Neural crest cell (in vitro differentiated cells): ENCODE measurements at regions not wholly inside any gene's neighbourhood (a gene's known extent, or its start where the extent isn't known, plus 50 kb on each side); places are given as distances from the start of the nearest gene placed in this dataset.
A peak's percentile ranks its signal among the peaks of the same experiment; 100 is the strongest.

ENCODE experiments used
- DNase-seq: peaks from one replicate; pipeline ENCODE4 v3.0.0; 2021; ENCODE audit warnings: low read depth, mixed read lengths, low spot score
- H3K27ac Mint-ChIP-seq: one replicate; pipeline ENCODE4 v1.8.0; 2021; ENCODE audit warnings: mild to moderate bottlenecking, mixed read lengths; ENCODE audit not compliant: unreplicated experiment
- H3K27me3 Mint-ChIP-seq: 2 replicates; pipeline ENCODE4 v1.8.0; 2021; ENCODE audit warnings: low read depth, mild to moderate bottlenecking, mixed read lengths
- H3K36me3 Mint-ChIP-seq: 2 replicates; pipeline ENCODE4 v1.8.0; 2021; ENCODE audit warnings: low read depth, mild to moderate bottlenecking, mixed read lengths
- H3K4me1 Mint-ChIP-seq: 2 replicates; pipeline ENCODE4 v1.8.0; 2021; ENCODE audit warnings: mixed read lengths
- H3K4me3 Mint-ChIP-seq: one replicate; pipeline ENCODE4 v1.8.0; 2021; ENCODE audit warnings: mild to moderate bottlenecking, mixed read lengths
- H3K9me3 Mint-ChIP-seq: 2 replicates; pipeline ENCODE4 v1.8.0; 2021; ENCODE audit warnings: mixed read lengths
- TF ChIP-seq, protein P1 (sequence below): fragments of 200-600 bp; sonication (generic); conservative IDR thresholded peaks from 2 replicates; pipeline ENCODE4 v1.5.0; 2021; ENCODE audit warnings: antibody characterized with exemption, mild to moderate bottlenecking

GRCh38 chr3:168539909-168540308, 444.2 kb upstream of the GOLIM4 start:
- Mint-ChIP-seq H3K27me3 (no peaks in the 10 kb centered on the region), H3K9me3 (no peaks in the 10 kb centered on the region), H3K27ac (no peak overlapping the region), H3K4me1 (no peaks in the 10 kb centered on the region), H3K4me3 (no peak overlapping the region), H3K36me3 (no peaks in the 10 kb centered on the region)
- TF ChIP-seq, protein P1, sequence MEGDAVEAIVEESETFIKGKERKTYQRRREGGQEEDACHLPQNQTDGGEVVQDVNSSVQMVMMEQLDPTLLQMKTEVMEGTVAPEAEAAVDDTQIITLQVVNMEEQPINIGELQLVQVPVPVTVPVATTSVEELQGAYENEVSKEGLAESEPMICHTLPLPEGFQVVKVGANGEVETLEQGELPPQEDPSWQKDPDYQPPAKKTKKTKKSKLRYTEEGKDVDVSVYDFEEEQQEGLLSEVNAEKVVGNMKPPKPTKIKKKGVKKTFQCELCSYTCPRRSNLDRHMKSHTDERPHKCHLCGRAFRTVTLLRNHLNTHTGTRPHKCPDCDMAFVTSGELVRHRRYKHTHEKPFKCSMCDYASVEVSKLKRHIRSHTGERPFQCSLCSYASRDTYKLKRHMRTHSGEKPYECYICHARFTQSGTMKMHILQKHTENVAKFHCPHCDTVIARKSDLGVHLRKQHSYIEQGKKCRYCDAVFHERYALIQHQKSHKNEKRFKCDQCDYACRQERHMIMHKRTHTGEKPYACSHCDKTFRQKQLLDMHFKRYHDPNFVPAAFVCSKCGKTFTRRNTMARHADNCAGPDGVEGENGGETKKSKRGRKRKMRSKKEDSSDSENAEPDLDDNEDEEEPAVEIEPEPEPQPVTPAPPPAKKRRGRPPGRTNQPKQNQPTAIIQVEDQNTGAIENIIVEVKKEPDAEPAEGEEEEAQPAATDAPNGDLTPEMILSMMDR: no peak
- DNase-seq: no peak

DNA sequence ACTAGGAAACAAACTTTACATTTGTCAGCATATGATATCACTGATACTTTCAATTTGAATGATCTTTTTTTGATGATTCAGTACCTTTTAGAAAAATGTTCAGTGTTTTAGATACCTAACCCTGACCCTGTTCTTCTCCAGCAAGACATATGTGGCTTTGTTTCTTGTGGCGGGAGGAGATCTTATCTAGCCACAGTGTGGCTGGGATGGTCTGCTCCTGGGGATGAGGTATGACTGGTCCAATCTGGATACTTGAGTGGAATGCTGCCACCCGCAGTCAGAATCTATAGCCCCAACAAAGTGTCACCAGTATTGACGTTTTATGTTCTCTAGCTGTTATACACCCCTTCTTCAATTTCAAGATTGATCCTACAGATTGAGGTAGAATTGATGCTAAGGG, 439.0 kb upstream of the GOLIM4 start:
- Mint-ChIP-seq H3K4me3 (no peak overlapping the region), H3K27me3 (no peaks in the 10 kb centered on the region), H3K9me3 (no peaks in the 10 kb centered on the region), H3K36me3 (no peaks in the 10 kb centered on the region), H3K4me1 (peaks cover 18% of the 10 kb centered on the region), H3K27ac (peak overlapping the region; percentile 79)
- no peak for DNase-seq
- TF ChIP-seq, protein P1: no peak

GRCh38 chr3:168533600-168533999, 437.9 kb upstream of the GOLIM4 start:
- no peaks in the 10 kb centered on the region for H3K9me3 Mint-ChIP-seq
- no peak overlapping the region for H3K4me3 Mint-ChIP-seq
- H3K36me3 Mint-ChIP-seq: no peaks in the 10 kb centered on the region
- H3K27ac Mint-ChIP-seq: no peak overlapping the region
- no peaks in the 10 kb centered on the region for H3K27me3 Mint-ChIP-seq
- TF ChIP-seq, protein P1: no peak
- peaks cover 18% of the 10 kb centered on the region for H3K4me1 Mint-ChIP-seq
- DNase-seq: no peak

- Mint-ChIP-seq H3K27me3 (no peaks in the 10 kb centered on the region), H3K36me3 (no peaks in the 10 kb centered on the region), H3K9me3 (no peaks in the 10 kb centered on the region), H3K27ac (no peak overlapping the region), H3K4me3 (no peak overlapping the region), H3K4me1 (peaks cover 18% of the 10 kb centered on the region)
- DNase-seq: no peak
- TF ChIP-seq, protein P1: no peak
These were observed 436.4 kb upstream of the GOLIM4 start for GRCh38 chr3:168532135-168532534.

GRCh38 chr3:168531116-168531515, 435.4 kb upstream of the GOLIM4 start:
- no peaks in the 10 kb centered on the region for H3K27me3 Mint-ChIP-seq
- peak; percentile 4 for DNase-seq
- H3K36me3 Mint-ChIP-seq: no peaks in the 10 kb centered on the region
- peaks cover 18% of the 10 kb centered on the region for H3K4me1 Mint-ChIP-seq
- TF ChIP-seq, protein P1: no peak
- H3K9me3 Mint-ChIP-seq: no peaks in the 10 kb centered on the region
- peak overlapping the region; percentile 28 for H3K4me3 Mint-ChIP-seq
- H3K27ac Mint-ChIP-seq: peak overlapping the region; percentile 88

GRCh38 chr3:168524129-168524528, 428.4 kb upstream of the GOLIM4 start:
- TF ChIP-seq, protein P1: no peak
- H3K9me3 Mint-ChIP-seq: no peaks in the 10 kb centered on the region
- no peak overlapping the region for H3K4me3 Mint-ChIP-seq
- H3K36me3 Mint-ChIP-seq: peaks cover 7% of the 10 kb centered on the region
- no peaks in the 10 kb centered on the region for H3K4me1 Mint-ChIP-seq
- H3K27me3 Mint-ChIP-seq: no peaks in the 10 kb centered on the region
- no peak overlapping the region for H3K27ac Mint-ChIP-seq
- DNase-seq: no peak
